GM12878 (cell line): ENCODE measurements at regions not wholly inside any gene's neighbourhood (a gene's known extent, or its start where the extent isn't known, plus 50 kb on each side); places are given as distances from the start of the nearest gene placed in this dataset.

Source experiments
- CEBPB ChIP-seq, 2 experiments: fragments of 150-350 bp in 1 of 2; IDR thresholded peaks; 2 replicates each; pipeline ENCODE4 v1.6.1; 2012 to 2014; ENCODE audit warnings: low read depth in 2 of 2, low read length in 2 of 2, borderline replicate concordance in 1 of 2, inconsistent platforms in 1 of 2
- EP300 ChIP-seq, 2 experiments: fragments of 150-350 bp in 1 of 2; IDR thresholded peaks; 2 replicates each; pipeline ENCODE4 v1.6.1; 2011 to 2012; ENCODE audit warnings: low read depth in 2 of 2, low read length in 2 of 2, borderline replicate concordance in 1 of 2, improper control_type of control experiment in 1 of 2, inconsistent platforms in 1 of 2; ENCODE audit not compliant: control insufficient read depth in 1 of 2
- ETV6 ChIP-seq, 2 experiments: fragments of 450-650 bp in 1 of 2; IDR thresholded peaks in 1 of 2; conservative IDR thresholded peaks in 1 of 2; 2 replicates each; pipeline ENCODE4 v1.6.1; 2014; ENCODE audit warnings: antibody characterized with exemption in 1 of 2, borderline replicate concordance in 1 of 2, low read depth in 1 of 2, mild to moderate bottlenecking in 1 of 2, moderate library complexity in 1 of 2
- FOXK2 ChIP-seq: fragments of 450-650 bp; IDR thresholded peaks from 2 replicates; pipeline ENCODE4 v1.6.1; 2017; ENCODE audit warnings: mild to moderate bottlenecking, moderate library complexity
- LARP7 ChIP-seq: fragments of 450-650 bp; IDR thresholded peaks from 2 replicates; pipeline ENCODE4 v1.6.1; 2017; ENCODE audit warnings: mild to moderate bottlenecking
- MXI1 ChIP-seq: fragments of 150-350 bp; IDR thresholded peaks from 2 replicates; pipeline ENCODE4 v1.6.1; 2011; ENCODE audit warnings: low read depth, mild to moderate bottlenecking, inconsistent platforms, low read length, improper control_type of control experiment
- MYC ChIP-seq: IDR thresholded peaks from 2 replicates; pipeline ENCODE4 v1.6.1; 2011; ENCODE audit warnings: mild to moderate bottlenecking, low read length, moderate library complexity, inconsistent platforms; ENCODE audit not compliant: insufficient read depth, insufficient replicate concordance, insufficient read length, severe bottlenecking
- NFYB ChIP-seq: IDR thresholded peaks from 2 replicates; pipeline ENCODE4 v1.6.1; 2011; ENCODE audit warnings: low read depth, mild to moderate bottlenecking, low read length, improper control_type of control experiment, moderate library complexity; ENCODE audit not compliant: insufficient read depth
- POU2F2 ChIP-seq: IDR thresholded peaks from 3 replicates; pipeline ENCODE4 v1.6.1; 2011; ENCODE audit warnings: low read depth, mild to moderate bottlenecking, low read length, borderline replicate concordance
- SREBF1 ChIP-seq: IDR thresholded peaks from 2 replicates; pipeline ENCODE4 v1.6.1; 2012; ENCODE audit warnings: mild to moderate bottlenecking, low read length
- TCF3 ChIP-seq: IDR thresholded peaks from 2 replicates; pipeline ENCODE4 v1.6.1; 2012; ENCODE audit warnings: low read depth, mild to moderate bottlenecking, low read length, borderline replicate concordance; ENCODE audit not compliant: insufficient read depth
- TF ChIP-seq, protein P1 (sequence below), 3 experiments: IDR thresholded peaks in 2 of 3; conservative IDR thresholded peaks in 1 of 3; 2 replicates each; pipeline ENCODE4 v1.5.1; 2011; ENCODE audit warnings: low read depth in 3 of 3, low read length in 3 of 3, mild to moderate bottlenecking in 3 of 3, control low read depth in 2 of 3, moderate library complexity in 2 of 3, inconsistent platforms in 1 of 3, mixed read lengths in 1 of 3; ENCODE audit not compliant: control insufficient read depth in 2 of 3, insufficient read depth in 1 of 3; ENCODE audit errors: extremely low read depth in 1 of 3
- TF ChIP-seq, protein P2 (sequence below): IDR thresholded peaks from 2 replicates; pipeline ENCODE4 v1.6.1; 2012; ENCODE audit warnings: low read length, inconsistent platforms
- TF ChIP-seq, protein P3 (sequence below): IDR thresholded peaks from 2 replicates; pipeline ENCODE4 v1.6.1; 2011; ENCODE audit warnings: low read depth, mild to moderate bottlenecking, low read length, moderate library complexity, borderline replicate concordance; ENCODE audit errors: extremely low read depth

DNA sequence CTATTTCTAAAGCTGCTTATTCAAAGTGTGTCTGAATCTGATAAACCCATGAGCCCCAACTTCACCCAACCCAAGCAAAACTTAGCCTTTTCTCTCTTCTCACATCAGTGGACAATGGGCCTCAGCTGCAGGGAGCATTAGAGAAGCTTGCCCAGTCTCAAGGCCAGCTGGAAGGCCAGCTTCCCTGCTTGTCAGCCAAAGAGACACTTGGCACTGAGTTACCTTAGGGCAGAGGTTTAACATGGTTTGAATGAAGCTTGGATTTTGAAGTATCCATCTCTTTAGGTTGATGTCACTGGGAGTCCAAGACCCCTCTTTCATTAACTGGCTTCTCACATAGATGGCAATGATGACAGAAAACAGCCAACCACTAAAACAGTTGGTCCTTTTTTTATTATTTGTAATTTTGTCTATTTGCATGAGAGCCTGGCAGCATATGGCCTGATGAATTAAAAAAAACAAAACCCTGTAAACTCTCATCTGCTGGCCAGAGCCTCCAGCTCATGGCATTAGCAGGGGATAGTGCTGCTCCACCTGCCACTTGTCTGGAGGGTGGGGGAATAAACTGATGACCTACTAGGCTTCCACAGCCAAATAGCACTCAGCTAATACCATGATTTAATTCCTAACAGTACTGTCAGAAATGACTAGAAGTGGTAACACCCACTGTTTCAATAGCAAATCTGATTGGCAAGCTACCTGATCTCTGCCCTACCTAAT lies 137.0 kb downstream of the UBE2E3 start:
- TF ChIP-seq, protein P1, sequence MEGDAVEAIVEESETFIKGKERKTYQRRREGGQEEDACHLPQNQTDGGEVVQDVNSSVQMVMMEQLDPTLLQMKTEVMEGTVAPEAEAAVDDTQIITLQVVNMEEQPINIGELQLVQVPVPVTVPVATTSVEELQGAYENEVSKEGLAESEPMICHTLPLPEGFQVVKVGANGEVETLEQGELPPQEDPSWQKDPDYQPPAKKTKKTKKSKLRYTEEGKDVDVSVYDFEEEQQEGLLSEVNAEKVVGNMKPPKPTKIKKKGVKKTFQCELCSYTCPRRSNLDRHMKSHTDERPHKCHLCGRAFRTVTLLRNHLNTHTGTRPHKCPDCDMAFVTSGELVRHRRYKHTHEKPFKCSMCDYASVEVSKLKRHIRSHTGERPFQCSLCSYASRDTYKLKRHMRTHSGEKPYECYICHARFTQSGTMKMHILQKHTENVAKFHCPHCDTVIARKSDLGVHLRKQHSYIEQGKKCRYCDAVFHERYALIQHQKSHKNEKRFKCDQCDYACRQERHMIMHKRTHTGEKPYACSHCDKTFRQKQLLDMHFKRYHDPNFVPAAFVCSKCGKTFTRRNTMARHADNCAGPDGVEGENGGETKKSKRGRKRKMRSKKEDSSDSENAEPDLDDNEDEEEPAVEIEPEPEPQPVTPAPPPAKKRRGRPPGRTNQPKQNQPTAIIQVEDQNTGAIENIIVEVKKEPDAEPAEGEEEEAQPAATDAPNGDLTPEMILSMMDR (IDR thresholded peaks at IDR 0.05 in 2 of 3, conservative IDR thresholded peaks at IDR 0.05 in 1 of 3; ENCODE audit: control insufficient read depth in 2 of 3, extremely low read depth in 1 of 3, insufficient read depth in 1 of 3, low read depth in 3 of 3, low read length in 3 of 3), result no peak
- TF ChIP-seq TCF3 (no peak), MYC (no peak), CEBPB (IDR thresholded peaks at IDR 0.05; ENCODE audit: borderline replicate concordance in 1 of 2, low read depth in 2 of 2, low read length in 2 of 2) (no peak), LARP7 (no peak), POU2F2 (no peak), EP300 (IDR thresholded peaks at IDR 0.05; ENCODE audit: borderline replicate concordance in 1 of 2, control insufficient read depth in 1 of 2, low read depth in 2 of 2, low read length in 2 of 2) (no peak), FOXK2 (no peak), SREBF1 (no peak), MXI1 (no peak), ETV6 (conservative IDR thresholded peaks at IDR 0.05 in 1 of 2, IDR thresholded peaks at IDR 0.05 in 1 of 2; ENCODE audit: borderline replicate concordance in 1 of 2, low read depth in 1 of 2) (no peak), NFYB (no peak)
- TF ChIP-seq, protein P2, sequence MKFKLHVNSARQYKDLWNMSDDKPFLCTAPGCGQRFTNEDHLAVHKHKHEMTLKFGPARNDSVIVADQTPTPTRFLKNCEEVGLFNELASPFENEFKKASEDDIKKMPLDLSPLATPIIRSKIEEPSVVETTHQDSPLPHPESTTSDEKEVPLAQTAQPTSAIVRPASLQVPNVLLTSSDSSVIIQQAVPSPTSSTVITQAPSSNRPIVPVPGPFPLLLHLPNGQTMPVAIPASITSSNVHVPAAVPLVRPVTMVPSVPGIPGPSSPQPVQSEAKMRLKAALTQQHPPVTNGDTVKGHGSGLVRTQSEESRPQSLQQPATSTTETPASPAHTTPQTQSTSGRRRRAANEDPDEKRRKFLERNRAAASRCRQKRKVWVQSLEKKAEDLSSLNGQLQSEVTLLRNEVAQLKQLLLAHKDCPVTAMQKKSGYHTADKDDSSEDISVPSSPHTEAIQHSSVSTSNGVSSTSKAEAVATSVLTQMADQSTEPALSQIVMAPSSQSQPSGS, result no peak
- TF ChIP-seq, protein P3, sequence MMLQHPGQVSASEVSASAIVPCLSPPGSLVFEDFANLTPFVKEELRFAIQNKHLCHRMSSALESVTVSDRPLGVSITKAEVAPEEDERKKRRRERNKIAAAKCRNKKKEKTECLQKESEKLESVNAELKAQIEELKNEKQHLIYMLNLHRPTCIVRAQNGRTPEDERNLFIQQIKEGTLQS, result no peak
